HG02884 (cell line): ENCODE measurements at regions not wholly inside any gene's neighbourhood (a gene's known extent, or its start where the extent isn't known, plus 50 kb on each side); places are given as distances from the start of the nearest gene placed in this dataset.
"Not testable (repeated sequence)": the region's sequence is repeated elsewhere in the genome, so short reads cannot be mapped to it uniquely, and the experiment has no call there.

Source experiments
- ATAC-seq: cut with Tn5 transposase; IDR thresholded peaks from one replicate; pipeline ENCODE4 v1.9.1; 2021; ENCODE audit warnings: mild to moderate bottlenecking, moderate library complexity; ENCODE audit not compliant: unreplicated experiment

DNA sequence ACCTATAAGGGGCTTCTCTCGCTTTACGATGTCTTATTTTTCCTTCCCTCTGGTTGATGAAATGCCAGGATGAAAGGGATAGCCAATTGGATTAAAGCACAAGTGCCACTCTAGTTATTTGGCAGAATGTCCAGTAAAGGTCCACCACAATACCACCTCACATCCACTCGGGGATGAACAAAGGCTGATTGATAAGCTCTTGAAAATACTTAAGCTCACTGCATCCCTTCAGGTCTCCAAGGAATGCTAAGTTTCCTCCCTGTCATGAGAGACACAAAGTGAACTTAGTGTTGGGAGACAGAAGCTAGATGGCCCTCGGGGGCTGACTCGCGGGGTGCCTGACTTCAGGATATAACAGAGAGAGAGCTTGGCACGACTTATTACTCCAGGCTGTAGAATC lies 185.9 kb upstream of the ZNF644 start:
- not testable (repeated sequence) for ATAC-seq

DNA sequence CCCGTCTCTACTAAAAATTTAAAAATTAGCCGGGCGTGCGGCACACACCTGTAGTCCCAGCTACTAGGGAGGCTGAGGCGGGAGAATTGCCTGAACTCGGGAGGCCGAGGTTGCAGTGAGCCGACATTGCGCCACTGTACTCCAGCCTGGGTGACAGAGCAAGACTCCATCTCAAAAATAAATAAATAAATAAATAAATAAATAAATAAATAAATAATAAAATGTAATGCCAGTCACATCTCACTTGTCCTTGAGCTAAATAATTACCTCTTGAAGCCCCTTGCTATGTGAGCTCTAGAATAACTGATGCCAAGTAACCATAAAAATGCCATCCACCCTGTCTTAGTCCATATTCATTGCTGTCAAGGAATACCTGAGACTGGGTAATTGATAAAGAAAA lies 182.3 kb upstream of the ZNF644 start:
- ATAC-seq = not testable (repeated sequence)

DNA sequence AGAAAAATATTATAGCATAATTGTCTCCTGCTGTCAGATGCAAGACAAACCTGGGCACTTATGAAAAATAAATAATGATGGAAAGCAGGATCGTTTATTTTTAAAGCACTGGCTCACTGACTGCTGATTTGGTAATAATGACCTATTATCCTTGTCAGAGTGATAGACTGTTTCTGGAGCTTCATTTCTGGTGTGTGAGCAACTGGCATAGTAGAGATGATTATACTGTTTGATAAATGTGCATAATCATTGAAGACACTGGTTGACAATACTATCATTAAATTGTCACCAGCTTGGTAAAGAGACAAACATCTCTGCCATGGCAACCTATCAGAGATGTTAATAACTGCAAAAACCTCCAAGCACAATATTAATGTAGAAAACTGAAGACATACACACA lies 179.9 kb upstream of the ZNF644 start:
- ATAC-seq = no peak

DNA sequence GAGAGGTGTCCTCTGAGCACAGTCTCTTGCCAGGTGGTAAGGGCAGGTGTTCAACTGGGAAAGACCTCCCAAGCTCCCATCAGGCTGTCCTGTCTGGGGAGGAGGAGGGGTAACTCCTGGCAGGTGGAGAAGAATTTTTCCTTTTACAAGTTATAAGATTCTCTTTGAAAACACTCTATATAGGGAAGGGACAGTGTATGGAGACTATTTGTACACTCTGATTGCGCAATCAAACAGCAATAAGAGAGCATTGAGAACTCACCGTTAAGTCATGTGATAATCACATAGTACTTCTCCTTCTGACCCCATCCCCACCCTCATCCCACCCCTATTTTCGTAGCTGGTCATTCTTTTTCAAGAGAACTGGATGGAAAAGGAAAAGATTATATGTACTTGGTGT lies 179.3 kb upstream of the ZNF644 start:
- ATAC-seq = no peak

DNA sequence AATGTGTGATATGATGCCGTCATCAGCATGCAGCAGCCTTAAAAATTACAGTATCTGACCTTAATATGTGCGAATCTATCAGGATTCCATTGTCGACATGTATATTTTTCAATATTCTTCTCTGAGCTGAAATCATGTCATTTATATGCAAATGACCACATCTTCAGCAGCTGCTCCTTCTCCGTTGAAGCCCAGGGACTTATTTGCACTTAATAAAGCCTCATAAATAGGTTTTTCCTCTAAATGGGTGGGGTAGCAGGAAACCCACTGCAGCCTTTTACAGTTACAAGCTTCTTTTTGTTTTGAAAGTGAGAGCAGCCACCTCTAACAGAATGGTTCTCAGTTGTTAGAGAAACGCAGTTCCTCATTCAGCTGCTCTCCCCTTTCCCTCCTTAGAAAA lies 178.8 kb upstream of the ZNF644 start:
- no peak for ATAC-seq

DNA sequence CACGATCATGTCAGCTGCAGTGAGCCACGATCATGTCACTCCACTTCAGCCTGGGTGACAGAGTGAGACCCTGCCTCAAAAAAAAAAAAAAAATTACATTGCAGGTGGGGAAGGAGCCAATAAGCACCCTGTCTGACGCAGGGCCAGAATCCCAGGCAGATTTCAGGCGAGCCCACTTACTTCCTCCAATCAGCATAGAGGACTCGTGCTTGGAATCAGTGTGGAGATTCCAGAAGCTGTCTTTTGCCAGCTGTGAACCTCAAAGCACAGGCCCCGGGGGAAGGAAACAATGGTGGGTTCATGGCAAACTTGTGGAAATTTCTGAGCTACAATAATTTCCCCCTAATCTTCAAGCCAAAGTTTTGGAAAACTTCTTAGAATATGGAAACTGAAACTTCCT lies 178.2 kb upstream of the ZNF644 start:
- no peak for ATAC-seq

DNA sequence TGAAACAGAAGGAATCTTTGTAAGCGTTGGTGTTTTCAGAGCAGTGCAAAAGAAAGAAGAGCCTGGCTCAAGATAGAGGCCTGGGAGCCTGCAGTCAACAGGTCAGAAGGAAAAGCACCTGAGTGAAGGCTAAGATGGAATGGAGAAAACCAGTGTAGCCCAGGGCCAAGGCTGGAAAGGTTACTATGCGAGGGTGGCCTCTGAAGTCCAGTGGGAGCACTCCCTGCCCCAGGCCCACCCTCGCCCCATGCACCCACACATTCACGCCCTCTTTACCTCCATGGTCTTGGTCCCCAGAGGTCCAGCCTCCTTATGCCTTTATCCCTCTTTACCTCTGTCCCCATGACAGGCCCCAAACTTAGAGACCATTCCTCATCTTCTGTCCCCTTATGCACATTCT lies 169.2 kb upstream of the ZNF644 start:
- ATAC-seq = no peak

DNA sequence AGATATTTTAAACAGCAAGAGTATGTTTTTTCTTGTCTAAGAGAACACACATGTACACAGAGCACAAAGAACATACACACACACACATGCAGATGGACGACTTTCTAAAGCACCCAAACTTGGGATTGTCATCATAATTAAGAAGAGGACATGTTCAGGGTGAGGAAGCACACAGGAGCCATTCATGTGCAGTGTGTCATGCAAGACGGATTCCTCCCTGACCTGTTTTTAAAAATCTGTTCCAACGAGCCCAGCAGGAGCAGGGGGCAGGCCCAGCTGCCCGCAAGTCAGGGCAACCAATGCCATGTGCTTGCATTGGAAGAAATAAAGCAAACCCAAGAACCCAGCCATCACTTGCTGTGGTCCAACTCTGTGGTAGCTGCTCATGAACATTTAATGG lies 167.3 kb upstream of the ZNF644 start:
- no peak for ATAC-seq

DNA sequence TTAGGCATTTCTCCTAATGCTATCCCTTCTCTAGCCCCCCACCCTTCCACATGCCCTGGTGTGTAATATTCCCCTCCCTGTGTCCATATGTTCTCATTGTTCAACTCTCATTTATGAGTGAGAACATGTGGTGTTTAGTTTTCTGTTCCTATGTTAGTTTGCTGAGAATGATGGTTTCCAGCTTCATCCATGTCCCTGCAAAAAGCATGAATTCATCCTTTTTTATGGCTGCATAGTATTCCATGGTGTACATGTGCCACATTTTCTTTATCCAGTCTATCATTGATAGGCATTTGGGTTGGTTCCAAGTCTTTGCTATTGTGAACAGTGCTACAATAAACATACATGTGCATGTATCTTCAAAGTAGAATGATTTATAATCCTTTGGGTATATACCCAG lies 161.0 kb upstream of the ZNF644 start:
- not testable (repeated sequence) for ATAC-seq

DNA sequence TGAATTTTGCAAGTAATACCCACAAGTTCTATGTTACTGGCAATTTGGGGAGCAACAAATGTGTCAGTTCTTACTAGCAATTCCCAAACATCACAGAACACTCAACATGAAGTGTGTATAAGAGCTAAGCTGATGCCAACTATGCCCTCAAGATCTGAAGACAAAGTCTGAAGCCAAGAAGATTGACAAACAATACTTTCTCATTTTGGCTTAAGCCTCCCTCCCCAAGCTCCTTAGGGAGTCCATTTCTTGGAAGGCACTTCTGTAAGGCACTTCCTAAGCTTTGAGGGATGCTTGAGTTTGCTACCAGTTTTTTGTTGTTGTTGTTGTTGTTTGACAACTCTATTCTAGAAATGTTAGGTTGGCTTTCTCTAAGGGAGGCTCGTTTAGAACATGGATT lies 154.4 kb upstream of the ZNF644 start:
- no peak for ATAC-seq

DNA sequence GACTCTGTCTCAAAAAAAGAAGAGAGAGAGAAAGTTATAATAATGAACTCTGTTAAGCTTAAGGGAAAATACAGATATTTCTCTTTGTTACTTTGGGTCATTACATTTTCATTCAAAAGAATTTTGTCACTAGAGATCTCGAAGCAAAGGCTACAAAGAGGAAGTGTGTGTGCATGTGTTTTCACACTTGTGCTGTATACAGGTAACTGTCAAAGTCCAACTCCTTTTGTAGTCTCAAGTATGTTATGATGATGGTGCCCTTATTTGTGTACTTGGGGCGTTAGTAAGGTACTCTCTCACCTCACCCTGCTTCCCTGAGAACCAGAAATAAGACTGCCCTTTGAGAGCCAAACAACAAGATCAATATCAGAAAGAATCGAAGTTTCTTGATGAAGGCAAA lies 152.9 kb upstream of the ZNF644 start:
- no peak for ATAC-seq

DNA sequence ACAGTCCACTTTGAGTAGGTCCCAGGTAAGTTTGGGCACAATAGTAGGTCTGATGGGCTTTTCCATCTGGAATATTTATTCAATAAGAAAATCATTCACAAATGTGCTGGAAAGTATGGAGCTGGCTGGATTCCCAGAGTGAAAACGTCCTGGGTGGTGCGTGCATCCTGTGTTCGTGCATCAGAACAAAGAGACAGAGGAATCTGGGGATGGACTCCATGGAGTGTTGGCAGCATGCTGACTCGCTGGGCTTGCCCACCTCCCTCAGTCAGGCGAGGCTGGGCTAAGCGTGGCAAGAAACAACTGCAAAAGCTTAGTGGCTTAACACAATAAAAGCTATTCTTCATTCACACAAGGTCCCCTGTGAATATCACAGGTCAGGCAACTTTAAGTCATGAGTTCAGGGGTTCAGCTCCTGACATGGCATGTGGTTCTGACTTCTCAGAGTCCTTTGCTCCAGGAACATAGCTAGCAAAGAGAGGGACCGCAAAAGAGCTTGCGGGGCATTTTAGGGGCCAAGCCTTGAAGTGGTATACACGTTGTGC lies 151.6 kb upstream of the ZNF644 start:
- ATAC-seq = no peak

DNA sequence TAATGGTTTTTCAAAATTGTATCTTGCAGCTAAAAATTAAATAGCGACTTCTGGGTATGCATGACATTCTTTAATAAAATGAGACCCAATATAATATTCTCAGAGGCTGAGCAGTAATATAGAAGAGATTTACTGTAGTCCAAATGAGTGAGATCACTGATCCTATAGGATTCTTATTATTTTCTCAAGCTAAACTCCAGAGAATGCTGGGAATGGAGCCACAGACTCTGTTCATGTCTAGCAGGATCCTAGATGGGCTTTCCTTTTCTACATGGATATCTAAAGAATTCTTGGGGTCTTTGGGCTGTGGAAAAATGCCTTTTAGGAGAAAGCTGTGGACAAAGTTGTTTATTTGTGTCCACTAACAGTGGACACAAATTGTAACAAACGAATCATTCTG lies 150.7 kb upstream of the ZNF644 start:
- no peak for ATAC-seq

DNA sequence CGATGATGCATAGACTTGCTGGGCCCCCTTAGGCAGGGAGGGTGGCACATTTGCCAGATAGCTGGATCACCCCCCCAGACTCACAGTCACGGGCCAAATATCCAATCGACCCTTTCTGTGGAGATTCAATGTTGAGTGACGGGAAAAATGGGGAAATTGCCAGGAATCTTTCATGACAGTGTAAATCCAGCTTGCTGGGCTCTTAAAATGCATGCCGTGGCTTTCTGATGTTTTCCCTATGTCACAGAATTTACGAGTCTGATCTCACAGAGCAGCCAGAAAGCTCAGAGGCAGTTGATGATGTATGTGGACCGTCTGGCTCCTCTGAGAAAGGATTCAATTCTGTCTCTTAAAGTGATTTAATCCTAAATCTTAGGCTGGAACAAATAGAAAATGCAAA lies 150.1 kb upstream of the ZNF644 start:
- no peak for ATAC-seq

DNA sequence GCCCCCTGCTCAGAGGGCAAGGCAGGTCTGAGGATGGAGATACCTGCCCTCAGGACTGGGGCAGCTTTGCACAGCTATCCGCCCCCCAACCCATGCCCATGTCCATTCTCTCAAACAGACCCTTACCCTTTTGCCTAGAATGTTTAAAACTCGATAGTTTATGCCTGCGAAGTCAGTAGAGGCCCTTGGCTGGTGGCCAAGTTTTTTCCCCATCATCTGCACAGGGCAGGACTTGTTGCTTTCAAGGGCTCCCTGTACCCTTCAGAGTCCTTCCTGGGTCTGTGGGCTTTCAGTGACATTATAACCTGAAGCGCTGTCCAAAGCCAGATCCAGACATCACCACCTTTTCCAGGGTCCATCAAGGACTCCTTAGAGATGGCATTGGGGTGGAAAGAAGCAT lies 148.7 kb upstream of the ZNF644 start:
- ATAC-seq = no peak

DNA sequence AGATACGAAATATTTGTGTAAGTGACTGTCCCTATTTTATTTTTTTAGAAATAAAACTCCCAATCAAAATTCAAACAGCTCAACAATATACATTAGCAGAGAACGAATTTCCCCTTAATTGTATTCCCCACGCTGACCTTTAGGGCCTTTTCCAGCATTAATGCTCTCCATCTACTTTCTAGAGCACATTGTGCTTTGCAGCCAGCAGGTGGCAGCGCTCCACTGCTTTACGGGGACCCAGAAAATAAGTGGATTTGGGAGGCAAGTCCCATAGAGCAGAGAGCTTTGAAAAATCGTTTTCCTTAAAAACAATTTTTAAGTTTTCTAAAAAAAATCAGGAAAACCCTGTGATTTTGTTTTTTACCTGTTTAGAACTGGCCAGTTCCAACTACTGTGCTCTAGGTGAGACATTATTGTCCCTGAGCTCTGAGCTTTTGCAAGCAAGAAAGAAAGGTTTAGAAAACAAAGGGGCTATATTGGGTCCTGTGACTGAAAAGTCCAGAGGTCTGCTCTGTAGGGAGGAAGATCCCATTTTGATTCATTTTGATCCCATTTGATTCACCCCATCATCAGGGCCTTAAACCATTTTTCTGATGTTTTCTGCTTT lies 144.4 kb upstream of the ZNF644 start:
- ATAC-seq = peak; percentile 58

DNA sequence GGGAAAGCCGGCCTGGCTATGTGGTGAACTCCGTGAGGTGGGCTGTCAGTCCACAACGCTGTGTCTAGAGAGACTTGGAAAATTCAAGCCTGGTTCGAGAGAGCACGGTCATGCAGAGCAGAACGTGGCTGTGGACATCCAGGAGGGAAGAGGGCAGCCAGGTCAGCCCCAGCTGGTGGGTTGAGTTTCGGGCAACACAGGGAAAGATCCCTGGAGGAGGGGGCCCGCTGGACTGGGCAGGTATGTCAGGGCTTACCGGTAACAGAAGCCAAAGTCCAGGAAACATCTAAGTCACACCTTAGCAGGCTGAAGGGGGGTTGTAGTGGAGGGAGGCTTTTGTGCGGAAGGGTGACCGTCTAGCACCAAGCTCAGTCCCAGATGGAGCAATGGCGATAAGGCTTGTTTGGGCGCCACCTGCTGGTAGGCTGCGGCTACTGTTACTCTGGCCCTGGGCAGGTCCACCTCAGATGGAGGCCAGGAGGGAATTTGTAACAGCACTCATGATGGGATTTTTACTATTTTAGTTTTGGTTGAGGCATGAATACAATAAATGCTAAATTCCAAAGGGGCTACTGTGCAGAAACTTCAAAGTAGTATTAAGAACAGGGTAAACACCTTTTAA lies 143.3 kb upstream of the ZNF644 start:
- ATAC-seq = peak; percentile 88

DNA sequence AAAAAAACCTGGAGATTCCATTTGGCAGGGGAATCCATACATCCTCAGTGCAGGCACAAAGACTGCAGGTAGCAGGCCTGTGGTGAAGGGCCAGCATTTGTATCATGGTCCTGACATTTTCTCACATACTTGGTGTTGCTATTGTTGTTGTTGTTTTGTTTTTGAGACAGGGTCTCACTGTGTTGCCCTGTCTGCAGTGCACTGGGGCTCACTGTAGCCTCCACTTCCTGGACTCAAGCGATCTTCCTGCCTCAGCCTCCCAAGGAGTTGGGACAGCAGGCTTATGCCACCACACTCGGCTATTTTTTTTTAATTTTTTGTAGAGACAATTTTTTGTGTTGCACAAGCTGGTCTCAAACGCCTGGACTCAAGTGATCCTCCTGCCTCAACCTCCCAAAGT lies 140.8 kb upstream of the ZNF644 start:
- no peak for ATAC-seq

DNA sequence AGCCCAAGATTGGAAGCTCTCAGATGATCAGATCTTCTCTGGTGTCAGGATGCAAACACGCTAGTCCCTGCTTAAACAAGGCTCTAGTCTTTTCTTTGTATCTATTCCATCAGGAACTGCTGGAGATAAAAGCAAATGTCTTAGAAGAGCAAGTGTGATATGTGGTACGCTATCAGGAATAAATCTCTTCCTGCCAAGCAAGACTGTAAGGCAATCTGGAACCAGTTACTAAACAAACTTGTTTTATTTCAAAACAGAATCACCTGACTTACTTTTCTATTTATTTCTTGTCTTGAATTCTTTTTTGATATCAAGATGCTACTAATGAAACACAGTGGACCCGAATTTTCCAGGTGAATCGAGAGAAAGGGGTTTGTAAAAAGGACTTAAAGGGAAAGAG lies 139.9 kb upstream of the ZNF644 start:
- no peak for ATAC-seq

DNA sequence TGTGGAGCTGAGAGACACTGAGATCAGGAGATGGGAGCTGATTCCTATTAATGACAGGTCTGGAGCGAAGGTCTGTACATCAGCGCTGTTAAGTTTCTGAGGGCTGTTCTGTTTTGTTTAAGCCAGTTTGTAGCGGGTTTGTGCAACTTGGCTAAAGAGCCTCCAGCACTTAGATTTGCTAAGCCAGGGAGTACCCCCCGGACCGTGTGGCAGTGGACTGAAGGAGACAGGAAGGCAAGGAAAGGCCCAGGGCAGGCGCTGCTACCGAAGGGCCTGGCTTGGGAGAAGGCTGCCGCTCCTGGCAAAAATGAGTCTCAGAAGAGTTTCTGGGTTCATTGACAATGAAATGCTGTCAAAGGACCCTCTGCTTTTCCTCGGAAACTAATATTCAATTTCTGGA lies 139.3 kb upstream of the ZNF644 start:
- ATAC-seq = no peak

DNA sequence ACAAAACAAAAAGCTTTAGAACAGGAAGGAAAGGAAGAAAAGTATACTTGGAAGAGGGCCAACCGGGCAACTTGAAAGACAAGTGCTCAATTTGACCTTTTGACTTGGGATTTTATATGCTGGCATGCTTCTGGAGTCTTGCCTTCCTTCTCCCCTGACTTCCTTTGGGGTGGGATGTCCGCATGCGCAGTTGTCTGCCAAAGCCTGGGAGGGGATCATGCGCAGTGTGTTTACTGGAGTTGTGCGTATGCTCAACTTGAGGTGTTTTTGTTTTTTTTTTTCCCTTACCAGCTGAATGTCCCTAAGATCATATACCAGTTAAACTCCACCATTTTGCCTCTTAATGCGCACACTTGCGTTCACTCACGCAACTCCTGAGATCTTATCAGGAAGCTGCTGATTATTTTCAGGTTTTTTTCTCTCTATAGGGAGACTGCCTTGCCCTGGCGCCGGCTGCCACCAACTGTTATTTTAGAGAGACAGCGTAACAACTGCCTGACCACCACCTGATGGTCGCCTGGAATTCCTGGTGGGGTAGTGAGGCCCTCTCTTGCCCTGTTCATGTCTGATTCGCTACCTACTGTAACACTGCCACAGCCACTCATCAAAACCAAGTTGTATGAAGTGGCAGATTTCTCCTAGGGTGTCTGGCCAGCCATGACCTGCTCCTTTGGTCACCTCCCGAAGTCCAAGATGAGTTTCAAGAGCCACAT lies 138.7 kb upstream of the ZNF644 start:
- ATAC-seq = no peak

DNA sequence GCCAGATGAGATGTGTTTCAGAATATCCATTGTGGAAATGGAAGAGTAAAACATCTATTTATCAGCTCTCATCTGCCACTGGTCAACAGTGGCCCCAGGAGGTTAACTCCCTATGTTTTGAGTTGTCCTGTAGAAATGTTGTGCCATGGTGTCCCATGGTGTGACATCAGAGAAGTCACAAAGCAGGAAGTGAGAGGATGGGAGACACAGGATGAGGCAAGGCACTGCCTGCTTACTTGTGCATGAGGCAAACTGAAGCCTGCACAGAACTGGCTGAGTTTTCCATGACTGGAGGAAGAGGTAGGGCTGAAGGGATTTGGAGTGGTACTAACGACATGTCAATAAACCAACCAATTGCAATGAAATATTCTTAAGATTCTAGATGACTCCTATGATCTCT lies 131.5 kb upstream of the ZNF644 start:
- ATAC-seq = no peak
